Endothelial cell (in vitro differentiated cells): ENCODE measurements at regions not wholly inside any gene's neighbourhood (a gene's known extent, or its start where the extent isn't known, plus 50 kb on each side); places are given as distances from the start of the nearest gene placed in this dataset.

Experiments used
- DNase-seq: peaks from one replicate; pipeline ENCODE4 v3.0.0; 2021; ENCODE audit warnings: low spot score
- H3K27ac Mint-ChIP-seq: one replicate; pipeline ENCODE4 v1.8.0; 2021; ENCODE audit warnings: mixed read lengths, inconsistent platforms; ENCODE audit not compliant: unreplicated experiment
- H3K27me3 Mint-ChIP-seq: one replicate; pipeline ENCODE4 v1.8.0; 2021; ENCODE audit warnings: mild to moderate bottlenecking, moderate library complexity, mixed read lengths, inconsistent platforms; ENCODE audit not compliant: unreplicated experiment
- H3K36me3 Mint-ChIP-seq: one replicate; pipeline ENCODE4 v1.8.0; 2021; ENCODE audit warnings: mild to moderate bottlenecking, low read depth, mixed read lengths, inconsistent platforms; ENCODE audit not compliant: unreplicated experiment
- H3K4me1 Mint-ChIP-seq: one replicate; pipeline ENCODE4 v1.8.0; 2021; ENCODE audit warnings: mild to moderate bottlenecking, mixed read lengths, inconsistent platforms; ENCODE audit not compliant: unreplicated experiment
- H3K4me3 Mint-ChIP-seq: one replicate; pipeline ENCODE4 v1.8.0; 2021; ENCODE audit warnings: mild to moderate bottlenecking, mixed read lengths, inconsistent platforms; ENCODE audit not compliant: unreplicated experiment
- H3K9me3 Mint-ChIP-seq: one replicate; pipeline ENCODE4 v1.8.0; 2021; ENCODE audit warnings: mixed read lengths, inconsistent platforms; ENCODE audit not compliant: unreplicated experiment
- CTCF ChIP-seq: fragments of 200-600 bp; sonication (generic); IDR thresholded peaks from one replicate; pipeline ENCODE4 v1.5.0; 2021; ENCODE audit warnings: antibody characterized with exemption; ENCODE audit not compliant: unreplicated experiment

DNA sequence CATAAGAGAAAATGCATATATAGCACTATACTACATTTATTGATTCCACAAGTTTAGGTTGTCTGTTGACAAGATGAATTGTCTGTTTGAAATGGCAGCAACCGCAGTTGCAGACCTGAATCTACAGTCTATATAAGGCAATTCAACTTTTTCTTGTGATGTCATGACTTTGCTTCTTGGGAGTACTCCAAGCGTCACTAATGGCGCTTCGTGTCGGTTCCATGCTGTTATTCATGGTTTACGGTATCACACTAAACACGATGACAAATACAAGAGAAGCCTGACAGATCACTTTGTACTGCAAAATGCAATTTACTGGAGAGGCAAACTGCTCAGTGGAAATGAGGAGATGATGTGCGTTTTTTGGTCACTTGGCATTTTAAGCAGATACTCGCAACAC lies 280.3 kb upstream of the TCF21 start:
- Mint-ChIP-seq H3K27me3 (no peaks in the 10 kb centered on the region), H3K9me3 (no peaks in the 10 kb centered on the region), H3K27ac (no peak overlapping the region), H3K4me1 (no peaks in the 10 kb centered on the region), H3K4me3 (no peak overlapping the region), H3K36me3 (no peaks in the 10 kb centered on the region)
- no peak for TF ChIP-seq CTCF
- DNase-seq = no peak

DNA sequence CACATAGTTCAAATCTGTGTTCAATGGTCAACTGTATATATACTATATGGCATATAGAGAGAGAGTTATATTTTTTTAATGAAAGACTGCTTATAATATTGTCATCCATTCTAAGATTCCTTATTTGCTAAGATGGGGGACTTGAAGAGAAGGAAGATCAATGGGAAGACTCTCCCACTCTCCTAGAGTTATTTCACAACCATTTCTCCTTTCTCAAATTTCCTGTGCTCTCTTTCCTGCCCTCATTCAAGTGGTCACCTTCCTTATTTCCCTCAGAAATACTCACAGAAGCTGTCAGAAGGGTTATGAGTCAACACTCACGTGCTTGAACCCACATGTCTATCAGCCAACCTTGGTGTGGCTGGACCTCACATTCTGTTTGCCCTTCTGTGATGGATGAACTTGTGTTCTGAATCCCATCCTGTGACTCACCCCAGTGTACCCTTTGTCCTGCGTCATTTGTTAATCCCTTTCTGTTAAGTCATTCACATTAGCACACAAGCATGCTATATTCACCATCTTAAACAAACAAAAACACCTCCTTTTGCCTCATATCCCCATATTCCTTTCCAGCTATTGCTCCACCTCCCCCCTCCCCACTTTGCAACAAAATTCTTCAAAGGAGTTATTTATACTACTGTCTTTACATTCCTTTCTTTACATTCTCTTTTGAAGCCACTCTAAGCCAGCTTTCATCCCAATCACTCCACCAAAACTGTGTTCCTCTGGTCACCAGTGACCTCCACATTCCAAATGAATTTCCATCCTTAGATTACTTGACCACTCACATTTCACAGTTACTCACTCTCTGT lies 279.3 kb upstream of the TCF21 start:
- no peak for TF ChIP-seq CTCF
- Mint-ChIP-seq H3K36me3 (no peaks in the 10 kb centered on the region), H3K27me3 (no peaks in the 10 kb centered on the region), H3K4me1 (peaks cover 3% of the 10 kb centered on the region), H3K9me3 (no peaks in the 10 kb centered on the region), H3K27ac (no peak overlapping the region), H3K4me3 (no peak overlapping the region)
- DNase-seq = no peak

GRCh38 chr6:133610227-133610840 lies 278.6 kb upstream of the TCF21 start:
- H3K4me1 Mint-ChIP-seq = peaks cover 3% of the 10 kb centered on the region
- H3K36me3 Mint-ChIP-seq = no peaks in the 10 kb centered on the region
- no peak overlapping the region for H3K4me3 Mint-ChIP-seq
- H3K9me3 Mint-ChIP-seq = no peaks in the 10 kb centered on the region
- no peak for DNase-seq
- H3K27me3 Mint-ChIP-seq = no peaks in the 10 kb centered on the region
- H3K27ac Mint-ChIP-seq = no peak overlapping the region
- TF ChIP-seq CTCF = no peak

DNA sequence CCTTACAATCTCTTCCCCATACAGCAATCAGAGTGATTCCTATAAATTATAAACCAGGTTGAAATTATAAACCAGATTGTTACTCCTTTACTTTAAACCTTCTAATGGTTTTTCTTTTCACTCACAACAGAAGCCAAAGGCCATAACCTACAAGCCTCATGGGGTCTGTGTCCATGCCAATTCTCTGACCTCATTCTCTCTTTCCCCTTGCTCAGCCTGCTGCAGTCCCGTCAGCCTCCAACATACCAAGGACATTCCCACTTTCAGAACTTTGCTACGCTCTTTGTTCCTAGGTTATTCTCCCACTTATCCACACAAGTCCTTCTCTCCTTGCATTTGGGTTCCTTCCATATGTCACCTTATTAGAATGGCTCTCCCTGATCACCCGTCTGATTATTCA lies 277.9 kb upstream of the TCF21 start:
- H3K36me3 Mint-ChIP-seq = no peaks in the 10 kb centered on the region
- no peaks in the 10 kb centered on the region for H3K9me3 Mint-ChIP-seq
- peaks cover 3% of the 10 kb centered on the region for H3K4me1 Mint-ChIP-seq
- no peak for DNase-seq
- no peak overlapping the region for H3K4me3 Mint-ChIP-seq
- H3K27ac Mint-ChIP-seq = no peak overlapping the region
- no peaks in the 10 kb centered on the region for H3K27me3 Mint-ChIP-seq
- TF ChIP-seq CTCF = no peak

- Mint-ChIP-seq H3K4me1 (peaks cover 3% of the 10 kb centered on the region), H3K27me3 (peaks cover under 1% of the 10 kb centered on the region), H3K27ac (no peak overlapping the region), H3K4me3 (no peak overlapping the region), H3K9me3 (no peaks in the 10 kb centered on the region), H3K36me3 (no peaks in the 10 kb centered on the region)
- no peak for TF ChIP-seq CTCF
- no peak for DNase-seq
Measured at GRCh38 chr6:133612459-133612858, 276.5 kb upstream of the TCF21 start.
